Upper lobe of right lung (tissue), 1 donor: ENCODE measurements at regions not wholly inside any gene's neighbourhood (a gene's known extent, or its start where the extent isn't known, plus 50 kb on each side); places are given as distances from the start of the nearest gene placed in this dataset.

Experiments
- ATAC-seq: fragments of 200-7000 bp; cut with Tn5 transposase; one replicate; pipeline ENCODE4 v1.9.1; 2020; ENCODE audit warnings: mild to moderate bottlenecking, moderate library complexity
- DNase-seq: peaks from one replicate; pipeline ENCODE4 v3.0.0-alpha.2; 2020
- H3K27ac ChIP-seq: fragments of 200-600 bp; one replicate; pipeline ENCODE4 v1.8.0; 2022
- H3K27me3 ChIP-seq: fragments of 200-600 bp; one replicate; pipeline ENCODE4 v1.8.0; 2022; ENCODE audit warnings: mild to moderate bottlenecking
- H3K36me3 ChIP-seq: fragments of 200-600 bp; one replicate; pipeline ENCODE4 v1.8.0; 2022
- H3K4me1 ChIP-seq: fragments of 200-600 bp; one replicate; pipeline ENCODE4 v1.8.0; 2022
- H3K4me3 ChIP-seq: fragments of 200-600 bp; one replicate; pipeline ENCODE4 v1.8.0; 2022; ENCODE audit warnings: mild to moderate bottlenecking
- H3K9me3 ChIP-seq: fragments of 200-600 bp; one replicate; pipeline ENCODE4 v1.8.0; 2022
- CTCF ChIP-seq: fragments of 200-600 bp; IDR thresholded peaks from one replicate; pipeline ENCODE4 v1.8.0; 2022; ENCODE audit warnings: antibody characterized with exemption
- intact Hi-C: fragments of 100-400 bp; cut with DNase I; formaldehyde crosslinking; loops from one replicate; pipeline ENCODE4 v1.11.0; 2022
- donor health status: DM: no; HTN: yes; CAD: no; lungs with severe emphysema.

- no peak for ATAC-seq
- intact Hi-C loops = no loop called here
- no peak overlapping the region for H3K27ac ChIP-seq
Observed at GRCh38 chr6:98695091-98695801, 139.1 kb upstream of the POU3F2 start.

GRCh38 chr6:98711380-98711779 lies 123.0 kb upstream of the POU3F2 start:
- H3K36me3 ChIP-seq = no peaks in the 10 kb centered on the region
- no peaks in the 10 kb centered on the region for H3K9me3 ChIP-seq
- intact Hi-C loops = no loop called here
- no peak overlapping the region for H3K27ac ChIP-seq
- no peaks in the 10 kb centered on the region for H3K27me3 ChIP-seq
- ATAC-seq (no peak), DNase-seq (no peak)
- TF ChIP-seq CTCF = no peak
- H3K4me1 ChIP-seq = no peaks in the 10 kb centered on the region
- no peak overlapping the region for H3K4me3 ChIP-seq

More at GRCh38 chr6:98695091-98695801, 139.1 kb upstream of the POU3F2 start:
- no peaks in the 10 kb centered on the region for H3K4me1 ChIP-seq
- no peaks in the 10 kb centered on the region for H3K27me3 ChIP-seq
- TF ChIP-seq CTCF = no peak
- no peak for DNase-seq
- H3K4me3 ChIP-seq = no peak overlapping the region
- no peaks in the 10 kb centered on the region for H3K9me3 ChIP-seq
- H3K36me3 ChIP-seq = no peaks in the 10 kb centered on the region

- Histone ChIP-seq H3K27ac (no peak overlapping the region), H3K9me3 (no peaks in the 10 kb centered on the region), H3K27me3 (peaks cover 4% of the 10 kb centered on the region), H3K4me3 (no peak overlapping the region), H3K4me1 (no peaks in the 10 kb centered on the region), H3K36me3 (no peaks in the 10 kb centered on the region)
- ATAC-seq (no peak), DNase-seq (no peak)
- TF ChIP-seq CTCF = no peak
- intact Hi-C loops = no loop called here
Observed at GRCh38 chr6:98716341-98716740, 118.0 kb upstream of the POU3F2 start.

- Histone ChIP-seq H3K4me1 (no peaks in the 10 kb centered on the region), H3K36me3 (no peaks in the 10 kb centered on the region), H3K27ac (no peak overlapping the region), H3K9me3 (no peaks in the 10 kb centered on the region), H3K4me3 (no peak overlapping the region), H3K27me3 (peaks cover 4% of the 10 kb centered on the region)
- intact Hi-C loops = no loop called here
- TF ChIP-seq CTCF = no peak
- DNase-seq (no peak), ATAC-seq (no peak)
Observed at GRCh38 chr6:98717322-98717877, 117.0 kb upstream of the POU3F2 start.

- TF ChIP-seq CTCF = no peak
- no peaks in the 10 kb centered on the region for H3K9me3 ChIP-seq
- DNase-seq (no peak), ATAC-seq (no peak)
- intact Hi-C loops = no loop called here
- H3K36me3 ChIP-seq = no peaks in the 10 kb centered on the region
- H3K27me3 ChIP-seq = peaks cover 4% of the 10 kb centered on the region
- no peaks in the 10 kb centered on the region for H3K4me1 ChIP-seq
- H3K4me3 ChIP-seq = no peak overlapping the region
- no peak overlapping the region for H3K27ac ChIP-seq
Observed at GRCh38 chr6:98717988-98718387, 116.4 kb upstream of the POU3F2 start.
